Astrocyte of the spinal cord (primary cell): ENCODE measurements at regions not wholly inside any gene's neighbourhood (a gene's known extent, or its start where the extent isn't known, plus 50 kb on each side); places are given as distances from the start of the nearest gene placed in this dataset.

Experiments used
- DNase-seq: peaks from one replicate; pipeline ENCODE4 v3.0.0; 2011; ENCODE audit warnings: low read depth, low spot score
- H3K4me3 ChIP-seq: 2 replicates; pipeline ENCODE4 v1.5.1; 2011; ENCODE audit warnings: low read depth, mild to moderate bottlenecking, low read length, moderate library complexity
- in situ Hi-C: cut with HindIII; loops from 2 replicates; pipeline ENCODE4 v1.10.0; 2017; ENCODE audit warnings: low sequenced_read_pairs
- TF ChIP-seq, protein P1 (sequence below): IDR thresholded peaks from 2 replicates; pipeline ENCODE4 v1.5.1; 2012; ENCODE audit warnings: low read depth, mild to moderate bottlenecking, low read length, inconsistent platforms

DNA sequence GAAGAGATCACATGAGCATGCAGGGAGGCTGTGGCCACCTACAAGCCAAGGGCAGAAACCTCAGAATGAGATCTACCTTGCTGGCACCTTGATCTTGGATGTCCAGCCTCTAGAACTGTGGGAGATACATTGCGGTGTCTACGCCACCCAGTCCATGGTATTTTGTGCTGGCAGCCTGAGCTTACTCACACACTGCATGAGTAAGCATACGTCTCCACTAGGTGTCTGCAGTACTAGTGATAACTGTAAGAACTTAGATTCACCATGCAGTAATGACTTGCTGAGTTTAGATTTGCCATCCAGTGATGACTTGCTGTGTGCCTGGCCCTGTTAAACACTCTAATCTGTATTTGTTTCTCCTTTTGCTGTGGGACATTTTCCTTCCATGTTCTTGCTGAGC is 417.7 kb downstream of the GADD45G start:
- no peak for DNase-seq
- TF ChIP-seq, protein P1, sequence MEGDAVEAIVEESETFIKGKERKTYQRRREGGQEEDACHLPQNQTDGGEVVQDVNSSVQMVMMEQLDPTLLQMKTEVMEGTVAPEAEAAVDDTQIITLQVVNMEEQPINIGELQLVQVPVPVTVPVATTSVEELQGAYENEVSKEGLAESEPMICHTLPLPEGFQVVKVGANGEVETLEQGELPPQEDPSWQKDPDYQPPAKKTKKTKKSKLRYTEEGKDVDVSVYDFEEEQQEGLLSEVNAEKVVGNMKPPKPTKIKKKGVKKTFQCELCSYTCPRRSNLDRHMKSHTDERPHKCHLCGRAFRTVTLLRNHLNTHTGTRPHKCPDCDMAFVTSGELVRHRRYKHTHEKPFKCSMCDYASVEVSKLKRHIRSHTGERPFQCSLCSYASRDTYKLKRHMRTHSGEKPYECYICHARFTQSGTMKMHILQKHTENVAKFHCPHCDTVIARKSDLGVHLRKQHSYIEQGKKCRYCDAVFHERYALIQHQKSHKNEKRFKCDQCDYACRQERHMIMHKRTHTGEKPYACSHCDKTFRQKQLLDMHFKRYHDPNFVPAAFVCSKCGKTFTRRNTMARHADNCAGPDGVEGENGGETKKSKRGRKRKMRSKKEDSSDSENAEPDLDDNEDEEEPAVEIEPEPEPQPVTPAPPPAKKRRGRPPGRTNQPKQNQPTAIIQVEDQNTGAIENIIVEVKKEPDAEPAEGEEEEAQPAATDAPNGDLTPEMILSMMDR = no peak
- H3K4me3 ChIP-seq = no peak overlapping the region
- in situ Hi-C loops = no loop called here

DNA sequence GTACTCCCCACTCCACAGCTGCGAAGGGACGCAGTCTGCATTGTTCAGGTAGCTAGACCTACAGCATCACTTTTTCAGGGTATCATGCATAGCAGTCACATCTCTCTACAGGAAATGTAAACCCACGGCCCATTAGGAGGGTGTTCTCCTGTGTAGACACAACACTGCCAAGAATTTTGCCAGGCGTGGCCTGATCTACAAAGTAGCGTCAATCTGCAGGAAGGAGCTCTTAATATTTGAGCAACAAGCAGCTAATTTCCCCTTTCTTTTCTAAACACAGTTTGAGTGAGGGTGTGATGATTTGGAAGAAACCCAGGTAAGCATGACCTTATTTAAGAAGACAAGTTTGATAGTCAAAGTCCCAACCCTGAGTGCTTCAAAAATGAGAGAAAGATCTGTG is 419.0 kb downstream of the GADD45G start:
- in situ Hi-C loops = no loop called here
- TF ChIP-seq, protein P1 = no peak
- DNase-seq = no peak
- no peak overlapping the region for H3K4me3 ChIP-seq

DNA sequence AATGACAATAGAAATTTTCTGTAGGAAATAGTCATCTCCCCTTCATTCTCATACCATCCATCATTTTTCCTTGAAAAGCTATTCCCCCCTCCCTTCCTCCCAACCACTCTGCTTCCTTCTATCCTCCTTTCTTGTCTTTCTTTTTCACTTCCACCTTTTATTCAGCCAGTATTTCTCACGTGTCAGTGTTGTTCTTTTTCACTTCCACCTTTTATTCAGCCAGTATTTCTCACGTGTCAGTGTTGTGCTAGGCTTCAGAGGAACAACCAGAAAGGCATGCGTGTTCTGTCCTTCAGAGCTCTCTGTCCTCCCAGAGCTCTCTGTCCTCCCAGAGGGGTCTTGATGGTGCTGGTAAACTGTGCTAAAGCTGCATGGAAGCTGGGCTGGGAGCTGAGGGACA is 419.6 kb downstream of the GADD45G start:
- no peak overlapping the region for H3K4me3 ChIP-seq
- TF ChIP-seq, protein P1 = no peak
- DNase-seq = no peak
- in situ Hi-C loops = no loop called here

DNA sequence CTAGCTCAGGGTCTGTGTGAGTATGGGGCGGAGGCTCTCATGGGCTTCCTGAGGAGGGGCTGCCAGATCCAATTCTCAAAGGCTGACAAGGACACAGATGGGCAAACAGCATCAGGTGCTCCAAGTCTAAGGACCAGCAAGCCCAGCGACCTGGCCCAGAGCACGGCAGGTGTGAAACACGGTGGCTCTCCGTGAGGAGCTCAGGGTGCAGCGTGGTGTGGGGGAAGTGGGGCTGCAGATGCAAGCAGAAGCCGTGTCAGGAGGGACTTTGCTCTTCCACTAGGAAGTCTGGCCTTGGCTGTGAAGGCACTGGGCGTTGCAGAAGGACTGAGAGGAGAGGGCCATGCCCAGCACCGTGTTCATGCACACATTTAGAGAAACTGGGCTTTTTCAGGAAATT is 420.0 kb downstream of the GADD45G start:
- TF ChIP-seq, protein P1 = no peak
- H3K4me3 ChIP-seq = no peak overlapping the region
- DNase-seq = no peak
- in situ Hi-C loops = no loop called here

DNA sequence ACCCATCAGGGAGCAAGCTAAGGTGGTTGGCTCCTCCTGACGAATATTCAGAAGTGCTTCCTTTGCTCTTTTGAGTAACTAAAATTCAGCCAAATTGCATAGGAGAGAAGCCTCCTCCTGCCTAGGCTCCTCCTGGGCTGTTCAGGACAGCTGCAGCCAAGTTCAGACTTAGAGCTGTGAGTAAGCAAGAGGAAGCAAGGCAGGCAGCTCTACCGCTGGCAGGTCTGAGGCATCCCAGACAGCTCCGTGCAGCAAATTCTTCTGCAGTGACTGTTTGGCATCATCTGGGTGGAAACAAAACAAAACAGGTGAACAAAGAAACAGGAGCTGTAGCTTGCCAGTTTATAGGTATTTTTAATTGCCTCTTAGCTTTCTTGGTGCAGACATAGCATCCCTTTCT is 421.0 kb downstream of the GADD45G start:
- no peak overlapping the region for H3K4me3 ChIP-seq
- DNase-seq = peak; percentile 43
- TF ChIP-seq, protein P1 = no peak
- in situ Hi-C loops = no loop called here

DNA sequence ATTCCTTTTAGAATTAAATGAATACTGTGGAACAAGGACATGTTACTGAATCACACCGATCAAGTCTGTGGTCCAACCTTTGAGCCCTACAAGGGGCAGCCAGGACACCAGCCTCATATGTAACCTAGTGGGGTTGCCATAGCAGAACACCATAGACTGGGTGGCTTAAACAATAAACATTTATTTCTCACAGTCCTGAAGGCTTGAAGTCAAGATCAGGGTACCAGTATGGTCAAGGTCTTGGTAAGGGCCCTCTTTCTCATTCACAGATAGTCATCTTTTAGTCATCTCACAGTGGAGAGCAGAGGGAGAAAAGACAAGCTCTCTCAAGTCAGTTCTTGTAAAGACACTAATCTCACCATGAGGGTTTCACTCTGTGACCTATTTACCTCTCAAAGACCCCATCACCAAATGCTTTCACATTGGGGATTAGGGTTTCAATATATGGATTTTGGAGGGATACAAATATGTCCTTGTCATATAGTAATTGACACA is 422.5 kb downstream of the GADD45G start:
- no peak overlapping the region for H3K4me3 ChIP-seq
- TF ChIP-seq, protein P1 = no peak
- no peak for DNase-seq
- in situ Hi-C loops = no loop called here

DNA sequence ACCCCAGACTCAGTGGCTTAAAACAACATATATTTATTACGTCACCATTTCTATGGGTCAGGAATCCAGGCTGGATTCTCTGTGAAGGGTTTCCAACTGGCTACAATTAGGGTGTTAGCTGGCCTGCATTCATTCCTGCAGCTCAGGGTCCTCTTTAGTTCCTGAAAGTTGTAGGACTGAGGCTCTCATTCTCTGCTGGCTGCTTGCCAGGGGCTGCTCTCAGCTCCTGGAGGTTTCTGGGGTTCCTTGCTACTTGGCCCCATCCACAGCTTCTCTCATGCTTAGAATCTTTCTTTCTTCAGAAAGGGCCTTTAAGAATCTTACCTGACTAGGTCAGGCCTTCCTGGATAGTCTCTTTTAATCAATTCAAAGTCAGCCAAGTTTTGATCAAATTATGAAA is 424.6 kb downstream of the GADD45G start:
- TF ChIP-seq, protein P1 = no peak
- DNase-seq = no peak
- in situ Hi-C loops = no loop called here

More for the DNA sequence above, 424.6 kb downstream of the GADD45G start:
- no peak overlapping the region for H3K4me3 ChIP-seq
